Stomach (tissue), 4 donors: ENCODE measurements at regions not wholly inside any gene's neighbourhood (a gene's known extent, or its start where the extent isn't known, plus 50 kb on each side); places are given as distances from the start of the nearest gene placed in this dataset.

Experiments used
- EP300 ChIP-seq: sonication (generic); formaldehyde crosslinking; IDR thresholded peaks from one replicate; pipeline ENCODE4 v1.6.1; 2017; ENCODE audit warnings: antibody characterized with exemption
- POLR2A ChIP-seq, 4 donors: fragments of 450-650 bp; IDR thresholded peaks; one replicate each; pipeline ENCODE4 v1.6.1; 2016; ENCODE audit warnings: antibody characterized with exemption in 4 of 4, control low read depth in 2 of 4, mild to moderate bottlenecking in 1 of 4, moderate library complexity in 1 of 4
- TF ChIP-seq, protein P1 (sequence below), 7 experiments: fragments of 450-650 bp in 4 of 7; fragments of 200-600 bp in 3 of 7; sonication (generic) in 3 of 7; IDR thresholded peaks; one replicate each; pipeline ENCODE4 v1.5.1; 2016 to 2019; ENCODE audit warnings: antibody characterized with exemption in 7 of 7, control low read depth in 2 of 7, mild to moderate bottlenecking in 1 of 7

DNA sequence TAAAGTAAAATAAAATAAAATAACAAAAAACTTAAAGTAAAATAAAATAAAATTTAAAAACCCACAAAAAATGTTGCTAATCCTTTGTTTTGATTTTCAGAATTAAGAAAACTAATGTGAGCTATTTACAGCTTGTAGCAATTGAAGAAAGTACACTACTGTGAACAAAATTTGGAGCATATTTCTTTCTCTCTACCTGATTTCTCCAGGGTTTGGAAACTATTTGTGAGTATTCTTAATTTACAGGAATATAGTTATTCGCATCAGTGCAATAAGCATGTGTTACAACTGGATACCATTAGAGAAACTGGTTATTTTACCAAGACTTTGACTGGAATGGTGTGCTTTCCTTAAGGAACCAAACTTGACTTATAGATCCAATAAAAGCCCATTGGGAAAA is 86.1 kb upstream of the CNOT2 start:
- TF ChIP-seq EP300 (no peak), POLR2A (IDR thresholded peaks at IDR 0.05) (no peak)
- TF ChIP-seq, protein P1, sequence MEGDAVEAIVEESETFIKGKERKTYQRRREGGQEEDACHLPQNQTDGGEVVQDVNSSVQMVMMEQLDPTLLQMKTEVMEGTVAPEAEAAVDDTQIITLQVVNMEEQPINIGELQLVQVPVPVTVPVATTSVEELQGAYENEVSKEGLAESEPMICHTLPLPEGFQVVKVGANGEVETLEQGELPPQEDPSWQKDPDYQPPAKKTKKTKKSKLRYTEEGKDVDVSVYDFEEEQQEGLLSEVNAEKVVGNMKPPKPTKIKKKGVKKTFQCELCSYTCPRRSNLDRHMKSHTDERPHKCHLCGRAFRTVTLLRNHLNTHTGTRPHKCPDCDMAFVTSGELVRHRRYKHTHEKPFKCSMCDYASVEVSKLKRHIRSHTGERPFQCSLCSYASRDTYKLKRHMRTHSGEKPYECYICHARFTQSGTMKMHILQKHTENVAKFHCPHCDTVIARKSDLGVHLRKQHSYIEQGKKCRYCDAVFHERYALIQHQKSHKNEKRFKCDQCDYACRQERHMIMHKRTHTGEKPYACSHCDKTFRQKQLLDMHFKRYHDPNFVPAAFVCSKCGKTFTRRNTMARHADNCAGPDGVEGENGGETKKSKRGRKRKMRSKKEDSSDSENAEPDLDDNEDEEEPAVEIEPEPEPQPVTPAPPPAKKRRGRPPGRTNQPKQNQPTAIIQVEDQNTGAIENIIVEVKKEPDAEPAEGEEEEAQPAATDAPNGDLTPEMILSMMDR (IDR thresholded peaks at IDR 0.05), result no peak
